HG02884 (cell line): ENCODE measurements at regions not wholly inside any gene's neighbourhood (a gene's known extent, or its start where the extent isn't known, plus 50 kb on each side); places are given as distances from the start of the nearest gene placed in this dataset.

Experiments used
- ATAC-seq: cut with Tn5 transposase; IDR thresholded peaks from one replicate; pipeline ENCODE4 v1.9.1; 2021; ENCODE audit warnings: mild to moderate bottlenecking, moderate library complexity; ENCODE audit not compliant: unreplicated experiment

DNA sequence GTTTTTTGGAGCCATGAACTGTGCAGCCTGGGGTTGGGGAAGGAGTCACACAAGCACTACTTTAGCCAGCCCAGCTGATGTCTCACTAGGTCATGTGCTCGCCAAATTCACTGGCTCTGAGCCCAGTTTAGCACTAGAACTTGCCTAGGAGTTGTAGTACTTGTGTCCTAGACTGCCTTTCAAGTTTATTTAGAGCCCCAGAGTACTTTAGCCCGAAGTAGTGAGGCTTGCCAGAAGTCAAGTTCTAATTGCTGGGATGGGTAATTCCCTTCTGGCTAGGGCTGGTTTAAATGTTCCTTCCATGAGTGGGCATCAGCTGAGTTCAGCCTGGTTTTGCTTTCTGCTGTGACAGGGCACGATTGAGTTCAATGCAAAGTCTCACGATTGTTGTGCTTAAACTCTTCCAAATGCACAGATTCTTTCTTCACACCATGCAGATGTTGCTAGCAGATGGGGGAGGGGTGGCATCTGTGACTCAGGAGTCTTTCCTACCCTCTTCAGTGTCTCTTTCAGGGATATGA lies 228.2 kb upstream of the ZPLD1 start:
- no peak for ATAC-seq

DNA sequence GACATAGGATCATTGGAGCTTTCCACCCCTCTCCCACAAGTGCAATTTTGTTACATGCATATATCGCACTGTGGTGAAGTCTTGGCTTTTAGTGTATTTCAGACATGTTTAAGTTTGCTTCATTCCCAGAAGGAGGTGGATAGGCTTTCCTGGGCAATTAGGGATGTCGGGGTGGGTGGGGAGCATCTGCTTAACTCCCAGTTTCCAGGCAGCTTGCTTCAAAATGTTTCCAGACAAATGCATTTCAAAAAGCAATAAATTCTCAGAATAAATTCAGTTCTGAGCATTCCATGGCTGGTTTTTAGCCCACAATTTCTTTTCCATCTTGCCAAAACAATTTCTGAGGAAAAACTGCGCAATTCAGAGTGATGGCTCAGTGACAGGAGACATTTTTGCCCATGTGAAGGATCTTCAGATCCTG lies 227.7 kb upstream of the ZPLD1 start:
- ATAC-seq: no peak

GRCh38 chr3:102215166-102215565 lies 219.6 kb upstream of the ZPLD1 start:
- no peak for ATAC-seq

GRCh38 chr3:102223132-102223531 lies 211.7 kb upstream of the ZPLD1 start:
- ATAC-seq: no peak

GRCh38 chr3:102224171-102224570 lies 210.6 kb upstream of the ZPLD1 start:
- no peak for ATAC-seq

DNA sequence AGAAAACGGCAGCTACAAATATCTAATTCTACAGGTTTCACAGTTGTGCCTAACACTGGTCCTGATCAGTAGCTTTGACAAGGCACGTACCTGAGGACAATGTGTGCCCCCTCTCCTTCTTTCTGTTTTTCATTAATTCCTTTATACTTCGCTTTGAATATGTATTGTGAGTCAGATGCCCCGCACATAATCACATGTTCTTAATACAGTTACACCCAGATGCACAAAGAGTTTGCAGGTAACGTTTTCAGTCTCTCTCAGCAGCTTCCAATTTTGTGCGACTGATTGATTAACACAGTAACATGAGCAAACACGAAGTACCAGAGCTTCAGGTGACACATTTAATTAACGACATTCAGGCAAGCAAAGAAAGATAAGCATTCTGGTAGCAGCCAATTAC lies 209.8 kb upstream of the ZPLD1 start:
- no peak for ATAC-seq

DNA sequence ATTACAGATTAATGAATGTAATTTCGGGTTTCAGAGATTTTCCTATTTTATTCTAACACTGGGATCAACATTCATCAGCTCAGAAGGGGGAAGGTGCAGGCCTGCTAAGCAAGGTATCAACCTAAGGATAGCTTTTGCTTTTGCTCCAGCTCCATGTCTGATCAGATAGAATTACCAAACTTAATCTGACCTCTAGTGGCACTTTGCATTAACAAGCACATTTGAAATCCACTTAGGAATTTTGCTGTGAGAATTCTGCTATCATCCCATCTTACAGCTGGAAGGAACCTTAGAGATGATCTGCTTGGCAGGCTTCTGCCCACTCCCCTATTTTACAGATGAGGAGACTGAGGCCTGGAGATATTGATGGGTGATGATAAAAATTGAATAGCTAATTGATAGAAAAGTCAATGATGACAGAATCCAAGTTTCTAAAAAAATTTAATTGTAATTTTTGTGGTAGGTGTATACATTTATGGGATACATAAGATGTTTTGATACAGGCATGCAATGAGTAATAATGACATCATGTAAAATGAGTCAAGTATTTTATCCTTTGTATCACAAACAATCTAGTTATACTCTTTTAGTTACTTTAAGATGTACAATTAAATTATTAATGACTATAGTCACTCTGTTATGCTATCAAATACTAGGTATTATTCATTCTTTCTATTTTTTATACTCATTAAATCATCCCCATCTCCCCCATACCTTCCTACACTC lies 209.2 kb upstream of the ZPLD1 start:
- peak; percentile 45 for ATAC-seq

- ATAC-seq: no peak
These were observed 208.4 kb upstream of the ZPLD1 start for GRCh38 chr3:102226463-102226862.

GRCh38 chr3:102229062-102229655 lies 205.7 kb upstream of the ZPLD1 start:
- peak; percentile 58 for ATAC-seq

- no peak for ATAC-seq
These were observed 204.8 kb upstream of the ZPLD1 start for GRCh38 chr3:102230057-102230456.

- ATAC-seq: peak; percentile 82
These were observed 200.9 kb upstream of the ZPLD1 start for GRCh38 chr3:102233881-102234280.

DNA sequence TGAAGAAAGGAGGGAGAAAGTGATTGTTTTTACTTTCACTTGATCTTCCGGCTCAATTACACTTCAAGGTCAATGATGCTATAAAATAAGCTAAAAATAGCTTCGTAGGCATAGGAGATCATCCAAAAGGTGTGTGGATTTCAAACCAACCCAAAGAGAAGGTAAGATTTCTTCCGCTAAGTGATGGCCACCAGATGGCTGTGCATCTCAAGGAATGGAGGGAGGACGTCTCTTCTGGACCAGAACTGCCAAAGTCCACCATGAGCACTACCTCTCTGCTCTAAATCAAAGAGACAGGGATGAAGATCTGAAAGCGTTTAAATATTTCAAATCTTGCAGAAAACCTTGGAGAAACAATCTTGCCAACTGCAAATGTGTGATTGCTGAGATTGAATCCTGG lies 199.1 kb upstream of the ZPLD1 start:
- peak; percentile 43 for ATAC-seq

- ATAC-seq: no peak
These were observed 197.6 kb upstream of the ZPLD1 start for GRCh38 chr3:102237181-102237580.

- ATAC-seq: no peak
These were observed 197.0 kb upstream of the ZPLD1 start for GRCh38 chr3:102237838-102238237.

DNA sequence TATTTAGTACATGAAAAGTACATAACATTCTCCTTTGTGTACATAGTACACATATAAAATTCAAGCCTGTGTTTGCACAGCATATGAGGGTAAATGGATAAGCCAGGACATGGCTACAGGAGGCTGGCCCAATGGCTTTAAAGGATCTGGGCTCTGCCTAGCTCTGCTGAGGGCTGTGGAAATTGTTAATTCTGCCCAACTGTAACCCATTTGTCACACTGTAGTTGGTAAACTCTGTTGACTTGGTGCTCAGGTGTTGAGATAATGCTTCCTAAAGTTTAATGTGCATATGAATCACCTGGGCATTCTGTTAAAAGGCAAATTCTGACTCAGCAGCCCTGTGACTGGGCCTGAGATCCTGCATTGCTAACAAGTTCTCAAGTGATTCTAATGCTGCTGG lies 196.5 kb upstream of the ZPLD1 start:
- no peak for ATAC-seq

DNA sequence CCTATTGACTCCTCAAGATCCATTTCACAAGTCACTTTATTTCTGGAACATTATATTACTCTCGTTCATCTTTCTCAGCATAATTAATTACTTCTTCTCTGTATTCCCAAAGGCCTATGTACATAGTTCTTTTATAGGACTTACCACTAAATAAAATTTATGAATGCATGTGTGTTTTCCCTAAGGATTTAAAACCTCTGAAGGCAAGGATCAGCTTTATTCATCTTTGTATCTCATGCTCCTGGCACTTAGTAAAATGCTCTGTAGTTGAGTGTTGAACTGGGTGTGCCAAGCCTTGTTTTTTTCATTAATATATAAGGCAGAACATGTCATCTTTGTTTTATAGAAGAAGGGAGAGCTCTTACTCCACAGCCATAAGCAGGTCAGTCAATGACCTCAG lies 194.1 kb upstream of the ZPLD1 start:
- no peak for ATAC-seq

- no peak for ATAC-seq
These were observed 185.7 kb upstream of the ZPLD1 start for GRCh38 chr3:102248981-102249705.

DNA sequence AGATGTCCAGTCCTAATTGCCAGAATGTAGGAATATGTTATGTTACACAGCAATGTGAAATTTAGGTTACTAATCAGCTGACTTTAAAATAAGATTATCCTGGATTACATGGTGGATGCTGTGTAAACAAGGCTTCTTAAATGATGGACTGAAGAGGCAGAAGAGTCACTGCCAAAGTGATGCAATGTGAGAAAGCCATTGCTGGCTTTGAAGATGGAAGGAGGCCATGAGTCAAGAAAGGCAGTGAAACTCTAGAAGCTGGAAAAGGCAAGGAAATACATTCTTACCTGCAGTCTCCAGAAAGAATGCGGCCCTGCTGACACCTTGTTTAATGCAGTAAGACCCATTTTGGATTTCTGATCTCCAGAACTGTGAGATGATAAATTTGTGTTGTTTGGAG lies 179.1 kb upstream of the ZPLD1 start:
- ATAC-seq: no peak

GRCh38 chr3:102258666-102259227 lies 176.1 kb upstream of the ZPLD1 start:
- peak; percentile 83 for ATAC-seq

- ATAC-seq: no peak
These were observed 175.2 kb upstream of the ZPLD1 start for GRCh38 chr3:102259663-102260062.

GRCh38 chr3:102265720-102266119 lies 169.1 kb upstream of the ZPLD1 start:
- peak; percentile 43 for ATAC-seq

- no peak for ATAC-seq
These were observed 165.4 kb upstream of the ZPLD1 start for GRCh38 chr3:102269406-102269805.
